H1 (cell line): ENCODE measurements at regions not wholly inside any gene's neighbourhood (a gene's known extent, or its start where the extent isn't known, plus 50 kb on each side); places are given as distances from the start of the nearest gene placed in this dataset.

Experiments
- CTCF ChIA-PET: fragments of 300-600 bp; sonication (Branson Sonifier 250); formaldehyde crosslinking; loops from one replicate; lab custom pipeline; 2021; ENCODE audit not compliant: partially characterized antibody; lab: Charles Lee
- POLR2A ChIA-PET: fragments of 300-600 bp; sonication (Branson Sonifier 250); formaldehyde crosslinking; loops from one replicate; lab custom pipeline; 2021; ENCODE audit warnings: inconsistent platforms; ENCODE audit not compliant: partially characterized antibody; lab: Charles Lee
- DNase-seq, 2 experiments: peaks; one replicate each; pipeline versions ENCODE4 v3.0.0 to v3.0.0-alpha.2; 2010 to 2022; ENCODE audit warnings: low spot score in 2 of 2, low read depth in 1 of 2, mixed read lengths in 1 of 2
- FAIRE-seq: peaks from 2 replicates; lab custom pipeline; 2011; peaks lifted over from hg19 to GRCh38; lab: Jason Lieb, UNC
- H2AFZ ChIP-seq: 2 replicates; pipeline ENCODE4 v1.8.1; 2012; ENCODE audit warnings: low read length, inconsistent platforms
- H2AK5ac ChIP-seq: 2 replicates; pipeline ENCODE4 v1.6.1; 2013; ENCODE audit warnings: low read depth, low read length
- H2BK120ac ChIP-seq: replicated peaks from 2 replicates; pipeline ENCODE3; 2013; ENCODE audit warnings: low read depth, low read length, inconsistent platforms
- H2BK12ac ChIP-seq: 2 replicates; pipeline ENCODE4 v1.6.1; 2013; ENCODE audit warnings: low read depth, low read length
- H2BK15ac ChIP-seq: 2 replicates; pipeline ENCODE4 v1.6.1; 2013; ENCODE audit warnings: low read length
- H2BK20ac ChIP-seq: 2 replicates; pipeline ENCODE4 v1.6.1; 2013; ENCODE audit warnings: low read length
- H2BK5ac ChIP-seq: 2 replicates; pipeline ENCODE4 v1.6.1; 2013; ENCODE audit warnings: low read depth, low read length
- H3K14ac ChIP-seq: 2 replicates; pipeline ENCODE4 v1.6.1; 2013; ENCODE audit warnings: inconsistent platforms; ENCODE audit not compliant: insufficient read length
- H3K18ac ChIP-seq: 2 replicates; pipeline ENCODE4 v1.6.1; 2013; ENCODE audit warnings: low read length; ENCODE audit errors: extremely low read depth
- H3K23ac ChIP-seq: 2 replicates; pipeline ENCODE4 v1.6.1; 2013; ENCODE audit warnings: inconsistent platforms; ENCODE audit not compliant: insufficient read length
- H3K23me2 ChIP-seq: 2 replicates; pipeline ENCODE4 v1.6.1; 2013; ENCODE audit warnings: low read depth, low read length
- H3K27ac ChIP-seq: 2 replicates; pipeline ENCODE4 v1.6.1; 2011; ENCODE audit warnings: low read depth, low read length, inconsistent platforms
- H3K27me3 ChIP-seq, 4 experiments: replicated peaks in 1 of 4; 1 replicate in 1 of 4; 2 replicates in 3 of 4; pipeline versions ENCODE4 v1.6.1 to v1.8.1; 2011 to 2013; ENCODE audit warnings: low read length in 3 of 4, mild to moderate bottlenecking in 3 of 4, inconsistent platforms in 2 of 4, mixed read lengths in 2 of 4, moderate library complexity in 1 of 4; ENCODE audit not compliant: control insufficient read depth in 3 of 4, insufficient read depth in 3 of 4; ENCODE audit errors: extremely low read depth in 1 of 4
- H3K36me3 ChIP-seq, 4 experiments: 2 replicates each; pipeline versions ENCODE4 v1.6.1 to v1.8.1; 2011 to 2013; ENCODE audit warnings: mild to moderate bottlenecking in 4 of 4, low read length in 3 of 4, moderate library complexity in 2 of 4, control low read depth in 1 of 4, inconsistent platforms in 1 of 4; ENCODE audit not compliant: insufficient read depth in 4 of 4, control insufficient read depth in 2 of 4
- H3K4ac ChIP-seq: replicated peaks from 2 replicates; pipeline ENCODE3; 2013; ENCODE audit warnings: low read length, low read depth, mixed read lengths, inconsistent platforms; ENCODE audit not compliant: insufficient read length
- H3K4me1 ChIP-seq, 4 experiments: replicated peaks in 1 of 4; 1 replicate in 1 of 4; 2 replicates in 3 of 4; pipeline versions ENCODE4 v1.6.1 to v1.8.1; 2011 to 2013; ENCODE audit warnings: low read length in 3 of 4, inconsistent platforms in 2 of 4, mixed read lengths in 1 of 4; ENCODE audit not compliant: insufficient read depth in 4 of 4, control insufficient read depth in 3 of 4
- H3K4me2 ChIP-seq, 2 experiments: 2 replicates each; pipeline versions ENCODE4 v1.6.1 to v1.8.1; 2011 to 2013; ENCODE audit warnings: low read depth in 2 of 2, low read length in 2 of 2, control low read depth in 1 of 2, inconsistent platforms in 1 of 2, mild to moderate bottlenecking in 1 of 2; ENCODE audit not compliant: insufficient read depth in 1 of 2
- H3K4me3 ChIP-seq, 4 experiments: fragments of 200-600, 300-600 bp in 1 of 4; sonication (generic), shearing (Covaris generic), sonication (Bioruptor Twin) in 1 of 4; 2 replicates each; pipeline versions ENCODE4 v1.5.1 to v1.8.1; 2011 to 2016; ENCODE audit warnings: low read length in 4 of 4, low read depth in 3 of 4, control low read depth in 2 of 4, inconsistent platforms in 2 of 4, mild to moderate bottlenecking in 2 of 4, mixed read lengths in 1 of 4, moderate library complexity in 1 of 4; ENCODE audit not compliant: insufficient read depth in 2 of 4; ENCODE audit errors: extremely low read depth in 1 of 4
- H3K56ac ChIP-seq: replicated peaks from 2 replicates; pipeline ENCODE3; 2013; ENCODE audit warnings: low read depth, mild to moderate bottlenecking, mixed read lengths, low read length, inconsistent platforms; ENCODE audit not compliant: insufficient read length
- H3K79me1 ChIP-seq: 2 replicates; pipeline ENCODE4 v1.6.1; 2013; ENCODE audit warnings: low read depth, low read length, control low read depth
- H3K79me2 ChIP-seq, 2 experiments: 2 replicates each; pipeline versions ENCODE4 v1.6.1 to v1.8.1; 2012 to 2013; ENCODE audit warnings: low read length in 2 of 2, mild to moderate bottlenecking in 2 of 2, inconsistent platforms in 1 of 2; ENCODE audit not compliant: insufficient read depth in 2 of 2, control insufficient read depth in 1 of 2
- H3K9ac ChIP-seq, 4 experiments: replicated peaks in 1 of 4; 1 replicate in 1 of 4; 2 replicates in 3 of 4; pipeline versions ENCODE4 v1.6.1 to v1.8.1; 2011 to 2013; ENCODE audit warnings: low read depth in 3 of 4, low read length in 3 of 4, control low read depth in 2 of 4, mild to moderate bottlenecking in 2 of 4, moderate library complexity in 2 of 4, inconsistent platforms in 1 of 4; ENCODE audit errors: extremely low read depth in 1 of 4
- H3K9me3 ChIP-seq, 2 experiments: 2 replicates each; pipeline versions ENCODE4 v1.6.1 to v1.8.1; 2012 to 2013; ENCODE audit warnings: mild to moderate bottlenecking in 2 of 2, moderate library complexity in 2 of 2, control low read depth in 1 of 2, inconsistent platforms in 1 of 2, low read depth in 1 of 2, low read length in 1 of 2, mixed read lengths in 1 of 2; ENCODE audit not compliant: insufficient read depth in 2 of 2
- H4K20me1 ChIP-seq, 2 experiments: replicated peaks in 1 of 2; 2 replicates each; pipeline versions ENCODE3 to v1.8.1; 2011 to 2013; ENCODE audit warnings: inconsistent platforms in 2 of 2, low read length in 2 of 2, mild to moderate bottlenecking in 1 of 2; ENCODE audit not compliant: insufficient read depth in 2 of 2, control insufficient read depth in 1 of 2
- H4K5ac ChIP-seq: 2 replicates; pipeline ENCODE4 v1.6.1; 2013; ENCODE audit warnings: low read length, low read depth, mixed read lengths, inconsistent platforms; ENCODE audit not compliant: insufficient read length
- H4K8ac ChIP-seq: 2 replicates; pipeline ENCODE4 v1.8.0; 2013; ENCODE audit warnings: mild to moderate bottlenecking, moderate library complexity, low read length, inconsistent platforms; ENCODE audit not compliant: insufficient read depth; ENCODE audit errors: extremely low read depth
- H4K91ac ChIP-seq: replicated peaks from 2 replicates; pipeline ENCODE3; 2013; ENCODE audit warnings: low read length, mixed read lengths, inconsistent platforms; ENCODE audit not compliant: insufficient read length
- JUND ChIP-seq: IDR thresholded peaks from 2 replicates; pipeline ENCODE4 v1.6.1; 2011; ENCODE audit warnings: mild to moderate bottlenecking, improper control_type of control experiment, low read length
- TF ChIP-seq, protein P1 (sequence below): fragments of 300-600 bp; sonication (generic); IDR thresholded peaks from 2 replicates; pipeline ENCODE4 v1.7.1; 2012; ENCODE audit warnings: low read length, moderate library complexity, mild to moderate bottlenecking, inconsistent platforms; ENCODE audit not compliant: insufficient replicate concordance

DNA sequence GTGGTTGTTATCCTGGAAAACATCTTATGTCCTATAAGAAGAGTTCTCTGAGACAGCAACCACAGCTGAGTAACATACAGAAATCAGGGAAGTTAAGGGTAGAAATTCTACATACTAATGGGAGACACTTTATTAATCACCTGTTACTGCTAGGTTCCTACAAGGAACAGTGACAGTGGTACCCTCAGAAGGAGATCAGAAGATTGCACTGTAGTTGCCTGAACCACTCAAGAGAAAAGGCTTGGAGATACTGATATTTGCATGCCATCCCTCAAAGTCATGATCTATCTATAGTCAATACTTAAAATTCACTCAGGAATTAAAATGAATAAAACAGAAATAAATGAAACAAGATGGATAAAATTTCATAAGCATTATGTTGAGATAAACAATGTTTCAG, 136.0 kb downstream of the LMLN start:
- Histone ChIP-seq H3K79me2 (no peaks in the 10 kb centered on the region), H3K23me2 (no peaks in the 10 kb centered on the region), H3K9me3 (no peaks in the 10 kb centered on the region), H4K91ac (no peak overlapping the region), H2BK5ac (no peak overlapping the region), H2BK20ac (no peak overlapping the region), H3K79me1 (no peaks in the 10 kb centered on the region), H3K23ac (no peak overlapping the region), H2BK12ac (no peak overlapping the region), H3K36me3 (no peaks in the 10 kb centered on the region), H4K20me1 (no peaks in the 10 kb centered on the region), H3K18ac (no peak overlapping the region), H3K4me3 (no peak overlapping the region), H3K14ac (no peak overlapping the region), H4K5ac (no peak overlapping the region), H3K4ac (no peak overlapping the region), H3K56ac (no peak overlapping the region), H4K8ac (no peak overlapping the region), H2AK5ac (no peak overlapping the region), H3K9ac (no peak overlapping the region), H3K27ac (no peak overlapping the region), H2BK15ac (no peak overlapping the region), H2AFZ (no peak overlapping the region), H3K4me2 (no peak overlapping the region), H3K4me1 (no peaks in the 10 kb centered on the region), H3K27me3 (no peaks in the 10 kb centered on the region; a peak in 1 of 7 replicates), H2BK120ac (no peak overlapping the region)
- no peak for DNase-seq
- FAIRE-seq: no peak
- POLR2A ChIA-PET: no interaction called here
- CTCF ChIA-PET: no interaction called here
- TF ChIP-seq, protein P1, sequence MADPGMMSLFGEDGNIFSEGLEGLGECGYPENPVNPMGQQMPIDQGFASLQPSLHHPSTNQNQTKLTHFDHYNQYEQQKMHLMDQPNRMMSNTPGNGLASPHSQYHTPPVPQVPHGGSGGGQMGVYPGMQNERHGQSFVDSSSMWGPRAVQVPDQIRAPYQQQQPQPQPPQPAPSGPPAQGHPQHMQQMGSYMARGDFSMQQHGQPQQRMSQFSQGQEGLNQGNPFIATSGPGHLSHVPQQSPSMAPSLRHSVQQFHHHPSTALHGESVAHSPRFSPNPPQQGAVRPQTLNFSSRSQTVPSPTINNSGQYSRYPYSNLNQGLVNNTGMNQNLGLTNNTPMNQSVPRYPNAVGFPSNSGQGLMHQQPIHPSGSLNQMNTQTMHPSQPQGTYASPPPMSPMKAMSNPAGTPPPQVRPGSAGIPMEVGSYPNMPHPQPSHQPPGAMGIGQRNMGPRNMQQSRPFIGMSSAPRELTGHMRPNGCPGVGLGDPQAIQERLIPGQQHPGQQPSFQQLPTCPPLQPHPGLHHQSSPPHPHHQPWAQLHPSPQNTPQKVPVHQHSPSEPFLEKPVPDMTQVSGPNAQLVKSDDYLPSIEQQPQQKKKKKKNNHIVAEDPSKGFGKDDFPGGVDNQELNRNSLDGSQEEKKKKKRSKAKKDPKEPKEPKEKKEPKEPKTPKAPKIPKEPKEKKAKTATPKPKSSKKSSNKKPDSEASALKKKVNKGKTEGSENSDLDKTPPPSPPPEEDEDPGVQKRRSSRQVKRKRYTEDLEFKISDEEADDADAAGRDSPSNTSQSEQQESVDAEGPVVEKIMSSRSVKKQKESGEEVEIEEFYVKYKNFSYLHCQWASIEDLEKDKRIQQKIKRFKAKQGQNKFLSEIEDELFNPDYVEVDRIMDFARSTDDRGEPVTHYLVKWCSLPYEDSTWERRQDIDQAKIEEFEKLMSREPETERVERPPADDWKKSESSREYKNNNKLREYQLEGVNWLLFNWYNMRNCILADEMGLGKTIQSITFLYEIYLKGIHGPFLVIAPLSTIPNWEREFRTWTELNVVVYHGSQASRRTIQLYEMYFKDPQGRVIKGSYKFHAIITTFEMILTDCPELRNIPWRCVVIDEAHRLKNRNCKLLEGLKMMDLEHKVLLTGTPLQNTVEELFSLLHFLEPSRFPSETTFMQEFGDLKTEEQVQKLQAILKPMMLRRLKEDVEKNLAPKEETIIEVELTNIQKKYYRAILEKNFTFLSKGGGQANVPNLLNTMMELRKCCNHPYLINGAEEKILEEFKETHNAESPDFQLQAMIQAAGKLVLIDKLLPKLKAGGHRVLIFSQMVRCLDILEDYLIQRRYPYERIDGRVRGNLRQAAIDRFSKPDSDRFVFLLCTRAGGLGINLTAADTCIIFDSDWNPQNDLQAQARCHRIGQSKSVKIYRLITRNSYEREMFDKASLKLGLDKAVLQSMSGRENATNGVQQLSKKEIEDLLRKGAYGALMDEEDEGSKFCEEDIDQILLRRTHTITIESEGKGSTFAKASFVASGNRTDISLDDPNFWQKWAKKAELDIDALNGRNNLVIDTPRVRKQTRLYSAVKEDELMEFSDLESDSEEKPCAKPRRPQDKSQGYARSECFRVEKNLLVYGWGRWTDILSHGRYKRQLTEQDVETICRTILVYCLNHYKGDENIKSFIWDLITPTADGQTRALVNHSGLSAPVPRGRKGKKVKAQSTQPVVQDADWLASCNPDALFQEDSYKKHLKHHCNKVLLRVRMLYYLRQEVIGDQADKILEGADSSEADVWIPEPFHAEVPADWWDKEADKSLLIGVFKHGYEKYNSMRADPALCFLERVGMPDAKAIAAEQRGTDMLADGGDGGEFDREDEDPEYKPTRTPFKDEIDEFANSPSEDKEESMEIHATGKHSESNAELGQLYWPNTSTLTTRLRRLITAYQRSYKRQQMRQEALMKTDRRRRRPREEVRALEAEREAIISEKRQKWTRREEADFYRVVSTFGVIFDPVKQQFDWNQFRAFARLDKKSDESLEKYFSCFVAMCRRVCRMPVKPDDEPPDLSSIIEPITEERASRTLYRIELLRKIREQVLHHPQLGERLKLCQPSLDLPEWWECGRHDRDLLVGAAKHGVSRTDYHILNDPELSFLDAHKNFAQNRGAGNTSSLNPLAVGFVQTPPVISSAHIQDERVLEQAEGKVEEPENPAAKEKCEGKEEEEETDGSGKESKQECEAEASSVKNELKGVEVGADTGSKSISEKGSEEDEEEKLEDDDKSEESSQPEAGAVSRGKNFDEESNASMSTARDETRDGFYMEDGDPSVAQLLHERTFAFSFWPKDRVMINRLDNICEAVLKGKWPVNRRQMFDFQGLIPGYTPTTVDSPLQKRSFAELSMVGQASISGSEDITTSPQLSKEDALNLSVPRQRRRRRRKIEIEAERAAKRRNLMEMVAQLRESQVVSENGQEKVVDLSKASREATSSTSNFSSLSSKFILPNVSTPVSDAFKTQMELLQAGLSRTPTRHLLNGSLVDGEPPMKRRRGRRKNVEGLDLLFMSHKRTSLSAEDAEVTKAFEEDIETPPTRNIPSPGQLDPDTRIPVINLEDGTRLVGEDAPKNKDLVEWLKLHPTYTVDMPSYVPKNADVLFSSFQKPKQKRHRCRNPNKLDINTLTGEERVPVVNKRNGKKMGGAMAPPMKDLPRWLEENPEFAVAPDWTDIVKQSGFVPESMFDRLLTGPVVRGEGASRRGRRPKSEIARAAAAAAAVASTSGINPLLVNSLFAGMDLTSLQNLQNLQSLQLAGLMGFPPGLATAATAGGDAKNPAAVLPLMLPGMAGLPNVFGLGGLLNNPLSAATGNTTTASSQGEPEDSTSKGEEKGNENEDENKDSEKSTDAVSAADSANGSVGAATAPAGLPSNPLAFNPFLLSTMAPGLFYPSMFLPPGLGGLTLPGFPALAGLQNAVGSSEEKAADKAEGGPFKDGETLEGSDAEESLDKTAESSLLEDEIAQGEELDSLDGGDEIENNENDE: no peak
- no peak for TF ChIP-seq JUND
